D721Med (cell line): ENCODE measurements at regions not wholly inside any gene's neighbourhood (a gene's known extent, or its start where the extent isn't known, plus 50 kb on each side); places are given as distances from the start of the nearest gene placed in this dataset.
A peak's percentile ranks its signal among the peaks of the same experiment; 100 is the strongest.

ENCODE experiments used
- DNase-seq: peaks from one replicate; pipeline ENCODE4 v3.0.0; 2011; ENCODE audit warnings: low spot score; ENCODE audit not compliant: insufficient read length
- FAIRE-seq: peaks from 2 replicates; lab custom pipeline; 2011; peaks lifted over from hg19 to GRCh38; lab: Jason Lieb, UNC
- CTCF ChIP-seq: IDR thresholded peaks from 2 replicates; pipeline ENCODE4 v1.5.1; 2012; ENCODE audit warnings: mild to moderate bottlenecking, control low read depth; ENCODE audit not compliant: insufficient read depth; ENCODE audit errors: missing control alignments

GRCh38 chr7:20513897-20514296 lies 101.6 kb upstream of the ABCB5 start:
- TF ChIP-seq CTCF: no peak
- DNase-seq (no peak), FAIRE-seq (no peak)

- FAIRE-seq (peak; percentile 94), DNase-seq (no peak)
- TF ChIP-seq CTCF: no peak
These were observed 101.1 kb upstream of the ABCB5 start for GRCh38 chr7:20514364-20514763.

- FAIRE-seq: no peak
- no peak for DNase-seq
- no peak for TF ChIP-seq CTCF
These were observed 95.8 kb upstream of the ABCB5 start for GRCh38 chr7:20519645-20520044.

GRCh38 chr7:20520530-20520929 lies 94.9 kb upstream of the ABCB5 start:
- FAIRE-seq (no peak), DNase-seq (no peak)
- no peak for TF ChIP-seq CTCF

- DNase-seq (no peak), FAIRE-seq (no peak)
- no peak for TF ChIP-seq CTCF
These were observed 94.2 kb upstream of the ABCB5 start for GRCh38 chr7:20521243-20521642.

GRCh38 chr7:20529260-20529659 lies 86.2 kb upstream of the ABCB5 start:
- FAIRE-seq: no peak

GRCh38 chr7:20532890-20533289 lies 82.6 kb upstream of the ABCB5 start:
- FAIRE-seq (no peak), DNase-seq (no peak)
- TF ChIP-seq CTCF: no peak

More at GRCh38 chr7:20529260-20529659, 86.2 kb upstream of the ABCB5 start:
- TF ChIP-seq CTCF: no peak
- no peak for DNase-seq
